Suprapubic skin (tissue), 4 donors: ENCODE measurements at regions not wholly inside any gene's neighbourhood (a gene's known extent, or its start where the extent isn't known, plus 50 kb on each side); places are given as distances from the start of the nearest gene placed in this dataset.

ENCODE experiments used
- DNase-seq, 2 donors: peaks; one replicate each; pipeline ENCODE4 v3.0.0-alpha.2; 2019; ENCODE audit warnings: low spot score in 2 of 2
- H3K27ac ChIP-seq: fragments of 200-600 bp; sonication (generic); one replicate; pipeline ENCODE4 v1.5.1; 2019
- H3K27me3 ChIP-seq: fragments of 200-600 bp; sonication (generic); one replicate; pipeline ENCODE4 v1.5.1; 2019
- H3K36me3 ChIP-seq: fragments of 200-600 bp; sonication (generic); one replicate; pipeline ENCODE4 v1.5.1; 2019
- H3K4me1 ChIP-seq: fragments of 200-600 bp; sonication (generic); one replicate; pipeline ENCODE4 v1.5.1; 2019
- H3K4me3 ChIP-seq: fragments of 200-600 bp; sonication (generic); one replicate; pipeline ENCODE4 v1.5.1; 2019; ENCODE audit warnings: mild to moderate bottlenecking
- H3K9me3 ChIP-seq: fragments of 200-600 bp; sonication (generic); one replicate; pipeline ENCODE4 v1.5.1; 2019
- EP300 ChIP-seq: sonication (generic); formaldehyde crosslinking; IDR thresholded peaks from one replicate; pipeline ENCODE4 v1.6.1; 2017; ENCODE audit warnings: antibody characterized with exemption
- POLR2A ChIP-seq, 2 donors: fragments of 450-650 bp; IDR thresholded peaks; one replicate each; pipeline ENCODE4 v1.6.1; 2017; ENCODE audit warnings: antibody characterized with exemption in 2 of 2, mild to moderate bottlenecking in 2 of 2, moderate library complexity in 2 of 2
- POLR2AphosphoS5 ChIP-seq, 3 donors: sonication (generic); formaldehyde crosslinking; IDR thresholded peaks; one replicate each; pipeline ENCODE4 v1.6.1; 2017; ENCODE audit warnings: antibody characterized with exemption in 3 of 3
- WGBS: methylation state at CpG from one replicate; pipeline ENCODE4 v1.1.5; 2018; 5-methylcytosine and 5-hydroxymethylcytosine counted together
- TF ChIP-seq, protein P1 (sequence below), 2 donors: fragments of 200-600 bp in 1 of 2; fragments of 450-650 bp in 1 of 2; sonication (generic) in 1 of 2; IDR thresholded peaks; one replicate each; pipeline ENCODE4 v1.5.1; 2016 to 2019; ENCODE audit warnings: antibody characterized with exemption in 2 of 2, mild to moderate bottlenecking in 1 of 2, moderate library complexity in 1 of 2

DNA sequence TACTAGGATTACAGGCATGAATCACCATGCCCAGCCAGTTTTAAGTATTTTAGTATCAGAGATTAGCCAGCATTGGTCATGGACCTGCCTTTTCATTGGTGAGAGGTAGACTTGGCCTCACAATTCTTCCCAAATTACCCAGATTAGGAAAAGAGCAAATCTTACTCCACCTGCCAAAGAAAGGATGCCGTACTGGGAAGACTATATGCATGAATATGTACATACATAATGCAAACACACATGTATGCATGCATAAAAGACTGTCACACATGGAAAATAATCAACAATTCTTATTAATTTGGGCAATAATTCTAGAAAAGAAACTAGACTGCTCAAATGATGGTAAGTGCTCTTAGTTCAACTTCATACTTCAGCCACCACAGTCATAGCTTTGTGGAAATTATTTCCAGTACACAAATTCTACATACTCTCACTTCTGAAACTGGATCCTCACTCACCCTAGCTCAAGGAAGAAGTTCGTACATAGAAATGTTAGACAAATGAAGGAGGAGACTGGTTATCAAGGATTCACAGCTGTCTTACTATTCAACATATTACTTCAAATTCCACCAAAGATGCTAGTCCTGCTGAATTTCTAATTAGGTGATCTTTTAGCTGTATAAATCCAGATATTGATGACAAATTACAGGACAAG lies 73.7 kb downstream of the MINAR2 start:
- H3K27ac ChIP-seq: no peak overlapping the region
- no peak for DNase-seq
- H3K9me3 ChIP-seq: no peaks in the 10 kb centered on the region
- H3K27me3 ChIP-seq: no peaks in the 10 kb centered on the region
- no peak overlapping the region for H3K4me3 ChIP-seq
- H3K36me3 ChIP-seq: no peaks in the 10 kb centered on the region
- WGBS: 78% methylated on average over 2 of the region's 2 CpGs
- TF ChIP-seq, protein P1, sequence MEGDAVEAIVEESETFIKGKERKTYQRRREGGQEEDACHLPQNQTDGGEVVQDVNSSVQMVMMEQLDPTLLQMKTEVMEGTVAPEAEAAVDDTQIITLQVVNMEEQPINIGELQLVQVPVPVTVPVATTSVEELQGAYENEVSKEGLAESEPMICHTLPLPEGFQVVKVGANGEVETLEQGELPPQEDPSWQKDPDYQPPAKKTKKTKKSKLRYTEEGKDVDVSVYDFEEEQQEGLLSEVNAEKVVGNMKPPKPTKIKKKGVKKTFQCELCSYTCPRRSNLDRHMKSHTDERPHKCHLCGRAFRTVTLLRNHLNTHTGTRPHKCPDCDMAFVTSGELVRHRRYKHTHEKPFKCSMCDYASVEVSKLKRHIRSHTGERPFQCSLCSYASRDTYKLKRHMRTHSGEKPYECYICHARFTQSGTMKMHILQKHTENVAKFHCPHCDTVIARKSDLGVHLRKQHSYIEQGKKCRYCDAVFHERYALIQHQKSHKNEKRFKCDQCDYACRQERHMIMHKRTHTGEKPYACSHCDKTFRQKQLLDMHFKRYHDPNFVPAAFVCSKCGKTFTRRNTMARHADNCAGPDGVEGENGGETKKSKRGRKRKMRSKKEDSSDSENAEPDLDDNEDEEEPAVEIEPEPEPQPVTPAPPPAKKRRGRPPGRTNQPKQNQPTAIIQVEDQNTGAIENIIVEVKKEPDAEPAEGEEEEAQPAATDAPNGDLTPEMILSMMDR (IDR thresholded peaks at IDR 0.05): no peak
- TF ChIP-seq EP300 (no peak), POLR2A (IDR thresholded peaks at IDR 0.05) (no peak), POLR2AphosphoS5 (IDR thresholded peaks at IDR 0.05) (no peak)
- no peaks in the 10 kb centered on the region for H3K4me1 ChIP-seq

DNA sequence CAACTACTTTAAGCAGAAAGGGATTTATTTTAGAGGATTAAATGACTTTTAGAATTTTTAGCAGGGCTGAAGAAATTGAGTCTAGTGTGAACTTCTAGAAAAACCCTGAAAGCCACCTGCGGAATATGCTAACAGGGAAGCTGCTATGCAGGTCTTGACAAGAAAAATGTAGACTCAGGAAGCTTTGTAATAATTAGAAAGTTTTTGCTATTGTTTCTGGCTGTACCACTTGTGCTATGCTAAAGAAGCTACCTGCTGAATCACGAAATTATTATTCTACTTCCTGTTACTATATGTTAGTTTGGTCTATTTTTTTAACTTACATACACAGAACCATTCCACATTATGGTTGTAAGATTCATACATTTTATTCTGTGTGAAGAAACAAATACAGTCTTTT lies 74.0 kb upstream of the CHSY3 start:
- Histone ChIP-seq H3K36me3 (no peaks in the 10 kb centered on the region), H3K4me3 (no peak overlapping the region), H3K9me3 (no peaks in the 10 kb centered on the region), H3K4me1 (no peaks in the 10 kb centered on the region), H3K27me3 (no peaks in the 10 kb centered on the region), H3K27ac (no peak overlapping the region)
- DNase-seq: no peak
- TF ChIP-seq, protein P1 (IDR thresholded peaks at IDR 0.05): no peak
- TF ChIP-seq POLR2AphosphoS5 (IDR thresholded peaks at IDR 0.05) (no peak), POLR2A (IDR thresholded peaks at IDR 0.05) (no peak), EP300 (no peak)
- WGBS: 50% methylated on average over 2 of the region's 2 CpGs

DNA sequence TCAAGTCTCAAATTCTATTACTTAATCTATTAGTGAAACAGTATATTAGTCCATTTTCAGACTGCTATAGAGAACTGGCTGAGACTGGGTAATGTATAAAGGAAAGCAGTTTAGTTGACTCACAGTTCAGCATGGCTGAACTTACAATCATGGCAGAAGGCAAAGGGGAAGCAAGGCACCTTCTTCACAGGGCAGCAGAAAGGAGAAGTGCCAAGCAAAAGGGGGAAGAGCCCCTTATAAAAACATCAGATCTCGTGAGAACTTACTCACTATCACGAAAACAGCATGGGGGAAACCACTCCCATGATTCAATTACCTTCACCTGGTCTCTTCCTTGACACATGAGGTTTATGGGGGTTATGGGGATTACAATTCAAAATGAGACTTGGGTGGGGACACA lies 67.9 kb upstream of the CHSY3 start:
- no peaks in the 10 kb centered on the region for H3K4me1 ChIP-seq
- 75% methylated on average over 2 of the region's 2 CpGs for WGBS
- H3K4me3 ChIP-seq: no peak overlapping the region
- no peak overlapping the region for H3K27ac ChIP-seq
- DNase-seq: no peak
- H3K9me3 ChIP-seq: no peaks in the 10 kb centered on the region
- no peaks in the 10 kb centered on the region for H3K27me3 ChIP-seq
- TF ChIP-seq POLR2AphosphoS5 (IDR thresholded peaks at IDR 0.05) (no peak), POLR2A (IDR thresholded peaks at IDR 0.05) (no peak), EP300 (no peak)
- TF ChIP-seq, protein P1 (IDR thresholded peaks at IDR 0.05): no peak
- no peaks in the 10 kb centered on the region for H3K36me3 ChIP-seq

DNA sequence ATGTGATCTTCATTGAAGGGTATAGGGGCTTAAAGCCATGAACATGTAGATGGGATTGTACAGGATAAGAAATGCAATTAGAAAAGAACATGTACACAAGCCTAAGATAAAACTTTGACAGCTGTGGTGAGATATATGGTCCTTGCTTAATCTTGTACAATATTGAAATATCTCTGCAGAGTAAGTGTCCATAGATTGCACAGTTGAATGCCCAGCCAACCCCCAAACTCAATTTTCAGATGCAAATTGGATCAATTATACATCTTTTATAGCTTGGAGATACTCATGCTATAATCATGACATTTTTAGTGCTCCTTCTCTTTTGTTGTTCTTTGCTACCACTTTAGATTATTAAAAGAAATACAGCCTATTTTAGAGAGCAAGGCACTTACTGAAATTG lies 59.5 kb upstream of the CHSY3 start:
- DNase-seq: no peak
- Histone ChIP-seq H3K36me3 (no peaks in the 10 kb centered on the region), H3K27me3 (no peaks in the 10 kb centered on the region), H3K9me3 (no peaks in the 10 kb centered on the region), H3K4me1 (no peaks in the 10 kb centered on the region), H3K27ac (no peak overlapping the region), H3K4me3 (no peak overlapping the region)
- TF ChIP-seq EP300 (no peak), POLR2AphosphoS5 (IDR thresholded peaks at IDR 0.05) (no peak), POLR2A (IDR thresholded peaks at IDR 0.05) (no peak)
- TF ChIP-seq, protein P1 (IDR thresholded peaks at IDR 0.05): no peak

DNA sequence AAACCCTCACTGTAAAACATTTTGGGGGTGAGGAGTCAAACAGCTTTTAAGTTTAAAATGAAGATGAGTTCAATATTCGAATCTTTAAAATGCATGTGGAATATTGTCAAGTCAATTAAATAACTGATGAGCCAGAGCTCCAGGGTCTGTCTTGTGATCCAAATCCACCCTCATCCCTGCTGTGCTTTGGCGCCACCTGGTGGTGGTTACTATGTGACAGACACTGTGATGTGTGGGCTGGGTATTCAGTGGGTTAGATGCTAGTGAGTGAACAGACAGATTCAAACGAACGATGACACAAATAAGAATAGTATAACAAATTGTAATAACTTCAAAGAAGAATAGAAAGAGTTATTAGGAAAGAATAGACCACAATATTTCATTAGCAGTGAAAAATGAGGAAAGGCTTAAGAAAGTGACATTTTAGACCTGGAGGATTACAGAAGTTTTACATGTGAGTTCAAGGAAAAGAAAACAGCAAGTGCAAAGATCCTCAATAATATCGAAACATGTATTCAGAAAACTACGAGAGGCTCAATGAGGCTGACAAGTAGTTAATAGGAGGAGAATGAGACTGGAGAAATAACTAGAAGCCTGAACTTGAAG lies 51.4 kb upstream of the CHSY3 start:
- Histone ChIP-seq H3K27ac (no peak overlapping the region), H3K27me3 (no peaks in the 10 kb centered on the region), H3K9me3 (no peaks in the 10 kb centered on the region), H3K36me3 (no peaks in the 10 kb centered on the region), H3K4me1 (no peaks in the 10 kb centered on the region), H3K4me3 (no peak overlapping the region)
- DNase-seq: peak; percentile 79 to 85
- WGBS: 28% methylated on average over 6 of the region's 6 CpGs
- TF ChIP-seq, protein P1 (IDR thresholded peaks at IDR 0.05): peak; percentile 32 to 77
- TF ChIP-seq POLR2AphosphoS5 (IDR thresholded peaks at IDR 0.05): no peak
